Gastroesophageal sphincter (tissue), 3 donors: ENCODE measurements at regions not wholly inside any gene's neighbourhood (a gene's known extent, or its start where the extent isn't known, plus 50 kb on each side); places are given as distances from the start of the nearest gene placed in this dataset.

Experiments
- EP300 ChIP-seq: sonication (generic); formaldehyde crosslinking; IDR thresholded peaks from one replicate; pipeline ENCODE4 v1.6.1; 2017; ENCODE audit warnings: antibody characterized with exemption, mild to moderate bottlenecking
- POLR2A ChIP-seq, 2 donors: fragments of 450-650 bp; IDR thresholded peaks; one replicate each; pipeline ENCODE4 v1.6.1; 2017; ENCODE audit warnings: antibody characterized with exemption in 2 of 2, mild to moderate bottlenecking in 2 of 2, moderate library complexity in 1 of 2
- POLR2AphosphoS5 ChIP-seq: sonication (generic); formaldehyde crosslinking; IDR thresholded peaks from one replicate; pipeline ENCODE4 v1.6.1; 2017; ENCODE audit warnings: antibody characterized with exemption
- TF ChIP-seq, protein P1 (sequence below), 4 experiments: fragments of 200-600 bp in 2 of 4; fragments of 450-650 bp in 2 of 4; sonication (generic) in 1 of 4; IDR thresholded peaks; one replicate each; pipeline ENCODE4 v1.5.1; 2017 to 2019; ENCODE audit warnings: antibody characterized with exemption in 4 of 4, mild to moderate bottlenecking in 2 of 4, moderate library complexity in 2 of 4

DNA sequence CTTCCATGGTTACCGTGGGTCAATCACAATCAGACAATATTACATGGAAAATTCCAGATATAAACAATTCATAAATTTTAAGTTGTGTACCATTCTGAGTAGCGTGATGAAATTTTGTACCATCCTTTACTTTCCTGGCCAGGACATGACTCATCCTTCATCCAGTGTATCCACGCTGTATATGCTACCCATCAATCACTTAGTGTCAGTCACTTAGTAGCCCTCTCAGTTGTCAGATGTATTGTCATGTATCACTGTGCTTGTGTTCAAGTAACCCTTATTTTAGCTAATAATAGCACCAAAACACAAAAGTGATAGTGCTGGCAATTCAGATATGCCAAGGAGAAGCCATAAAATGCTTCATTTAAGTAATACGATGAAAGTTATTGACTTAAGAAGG, 282.6 kb downstream of the CPS1 start:
- TF ChIP-seq POLR2A (IDR thresholded peaks at IDR 0.05): no peak
- TF ChIP-seq, protein P1, sequence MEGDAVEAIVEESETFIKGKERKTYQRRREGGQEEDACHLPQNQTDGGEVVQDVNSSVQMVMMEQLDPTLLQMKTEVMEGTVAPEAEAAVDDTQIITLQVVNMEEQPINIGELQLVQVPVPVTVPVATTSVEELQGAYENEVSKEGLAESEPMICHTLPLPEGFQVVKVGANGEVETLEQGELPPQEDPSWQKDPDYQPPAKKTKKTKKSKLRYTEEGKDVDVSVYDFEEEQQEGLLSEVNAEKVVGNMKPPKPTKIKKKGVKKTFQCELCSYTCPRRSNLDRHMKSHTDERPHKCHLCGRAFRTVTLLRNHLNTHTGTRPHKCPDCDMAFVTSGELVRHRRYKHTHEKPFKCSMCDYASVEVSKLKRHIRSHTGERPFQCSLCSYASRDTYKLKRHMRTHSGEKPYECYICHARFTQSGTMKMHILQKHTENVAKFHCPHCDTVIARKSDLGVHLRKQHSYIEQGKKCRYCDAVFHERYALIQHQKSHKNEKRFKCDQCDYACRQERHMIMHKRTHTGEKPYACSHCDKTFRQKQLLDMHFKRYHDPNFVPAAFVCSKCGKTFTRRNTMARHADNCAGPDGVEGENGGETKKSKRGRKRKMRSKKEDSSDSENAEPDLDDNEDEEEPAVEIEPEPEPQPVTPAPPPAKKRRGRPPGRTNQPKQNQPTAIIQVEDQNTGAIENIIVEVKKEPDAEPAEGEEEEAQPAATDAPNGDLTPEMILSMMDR (IDR thresholded peaks at IDR 0.05): no peak
- no peak for TF ChIP-seq POLR2AphosphoS5
- no peak for TF ChIP-seq EP300
